GM12891 (cell line): ENCODE measurements at regions not wholly inside any gene's neighbourhood (a gene's known extent, or its start where the extent isn't known, plus 50 kb on each side); places are given as distances from the start of the nearest gene placed in this dataset.

Experiments
- DNase-seq: peaks from one replicate; pipeline ENCODE4 v3.0.0; 2011; ENCODE audit warnings: low spot score; ENCODE audit not compliant: insufficient read length
- FAIRE-seq: peaks from 2 replicates; lab custom pipeline; 2011; peaks lifted over from hg19 to GRCh38; lab: Jason Lieb, UNC
- PAX5 ChIP-seq: IDR thresholded peaks from 2 replicates; pipeline ENCODE4 v1.6.1; 2011; ENCODE audit warnings: low read length, moderate library complexity, mild to moderate bottlenecking; ENCODE audit not compliant: insufficient read depth, severe bottlenecking
- POLR2A ChIP-seq: IDR thresholded peaks from 2 replicates; pipeline ENCODE4 v1.6.1; 2011; ENCODE audit warnings: low read depth, low read length, control low read depth
- POLR2AphosphoS5 ChIP-seq: IDR thresholded peaks from 2 replicates; pipeline ENCODE4 v1.6.1; 2011; ENCODE audit warnings: low read depth, low read length, control low read depth
- POU2F2 ChIP-seq: IDR thresholded peaks from 2 replicates; pipeline ENCODE4 v1.6.1; 2011; ENCODE audit warnings: low read depth, mild to moderate bottlenecking, control low read depth, low read length, moderate library complexity
- SPI1 ChIP-seq: IDR thresholded peaks from 2 replicates; pipeline ENCODE4 v1.6.1; 2011; ENCODE audit warnings: low read depth, low read length, control low read depth
- TAF1 ChIP-seq: IDR thresholded peaks from 2 replicates; pipeline ENCODE4 v1.6.1; 2011; ENCODE audit warnings: low read depth, low read length, control low read depth

- DNase-seq (no peak), FAIRE-seq (no peak)
- TF ChIP-seq TAF1 (no peak), POLR2AphosphoS5 (no peak), POLR2A (no peak), POU2F2 (no peak), PAX5 (no peak)
Observed at GRCh38 chr2:107585851-107586250, 240.8 kb upstream of the RGPD4 start.

GRCh38 chr2:107588181-107588580, 238.5 kb upstream of the RGPD4 start:
- no peak for DNase-seq
- no peak for FAIRE-seq
- TF ChIP-seq POU2F2 (no peak), POLR2AphosphoS5 (no peak), SPI1 (no peak), POLR2A (no peak)

- no peak for TF ChIP-seq TAF1
- no peak for TF ChIP-seq POLR2AphosphoS5
- no peak for TF ChIP-seq SPI1
- FAIRE-seq (no peak), DNase-seq (no peak)
Observed at GRCh38 chr2:107589079-107589491, 237.6 kb upstream of the RGPD4 start.

- TF ChIP-seq POU2F2 = no peak
- TF ChIP-seq POLR2AphosphoS5 = no peak
- no peak for TF ChIP-seq SPI1
- TF ChIP-seq PAX5 = no peak
- TF ChIP-seq TAF1 = no peak
- no peak for TF ChIP-seq POLR2A
- FAIRE-seq (no peak), DNase-seq (no peak)
Observed at GRCh38 chr2:107591561-107592279, 235.0 kb upstream of the RGPD4 start.

- no peak for DNase-seq
- no peak for TF ChIP-seq TAF1
- TF ChIP-seq POLR2AphosphoS5 = no peak
- TF ChIP-seq POU2F2 = no peak
- TF ChIP-seq POLR2A = no peak
- TF ChIP-seq SPI1 = no peak
- TF ChIP-seq PAX5 = no peak
- FAIRE-seq = no peak
Observed at GRCh38 chr2:107592280-107592624, 234.4 kb upstream of the RGPD4 start.

- FAIRE-seq (no peak), DNase-seq (no peak)
- TF ChIP-seq POLR2AphosphoS5 (no peak), PAX5 (no peak), POLR2A (no peak), POU2F2 (no peak), TAF1 (no peak), SPI1 (no peak)
Observed at GRCh38 chr2:107595285-107595684, 231.4 kb upstream of the RGPD4 start.

- TF ChIP-seq TAF1 = no peak
- DNase-seq = no peak
- FAIRE-seq = no peak
Observed at GRCh38 chr2:107595749-107596148, 230.9 kb upstream of the RGPD4 start.

- TF ChIP-seq POLR2AphosphoS5 (no peak), PAX5 (no peak), SPI1 (no peak), POLR2A (no peak), POU2F2 (no peak)
- DNase-seq (no peak), FAIRE-seq (no peak)
Observed at GRCh38 chr2:107597507-107597906, 229.2 kb upstream of the RGPD4 start.

GRCh38 chr2:107602801-107603200, 223.9 kb upstream of the RGPD4 start:
- DNase-seq = no peak
- TF ChIP-seq POU2F2 (no peak), POLR2AphosphoS5 (no peak), PAX5 (no peak), POLR2A (no peak)
- FAIRE-seq = no peak

- TF ChIP-seq POLR2A = no peak
- TF ChIP-seq PAX5 = no peak
- no peak for TF ChIP-seq POLR2AphosphoS5
- no peak for TF ChIP-seq POU2F2
- TF ChIP-seq SPI1 = no peak
- TF ChIP-seq TAF1 = no peak
- no peak for FAIRE-seq
- no peak for DNase-seq
Observed at GRCh38 chr2:107607054-107607453, 219.6 kb upstream of the RGPD4 start.

- TF ChIP-seq TAF1 (no peak), POU2F2 (no peak), PAX5 (no peak), SPI1 (no peak), POLR2AphosphoS5 (no peak), POLR2A (no peak)
- DNase-seq (no peak), FAIRE-seq (no peak)
Observed at GRCh38 chr2:107607473-107607872, 219.2 kb upstream of the RGPD4 start.
